ENCODE measurements at regions not wholly inside any gene's neighbourhood (a gene's known extent, or its start where the extent isn't known, plus 50 kb on each side); places are given as distances from the start of the nearest gene placed in this dataset.

- no peak for TF ChIP-seq CTCF (IDR thresholded peaks at IDR 0.05)
Observed at GRCh38 chr22:22040908-22041307, 58.3 kb upstream of the TOP3B start.

GRCh38 chr22:22040472-22040871 lies 57.9 kb upstream of the TOP3B start:
- TF ChIP-seq CTCF (IDR thresholded peaks at IDR 0.05) = no peak

DNA sequence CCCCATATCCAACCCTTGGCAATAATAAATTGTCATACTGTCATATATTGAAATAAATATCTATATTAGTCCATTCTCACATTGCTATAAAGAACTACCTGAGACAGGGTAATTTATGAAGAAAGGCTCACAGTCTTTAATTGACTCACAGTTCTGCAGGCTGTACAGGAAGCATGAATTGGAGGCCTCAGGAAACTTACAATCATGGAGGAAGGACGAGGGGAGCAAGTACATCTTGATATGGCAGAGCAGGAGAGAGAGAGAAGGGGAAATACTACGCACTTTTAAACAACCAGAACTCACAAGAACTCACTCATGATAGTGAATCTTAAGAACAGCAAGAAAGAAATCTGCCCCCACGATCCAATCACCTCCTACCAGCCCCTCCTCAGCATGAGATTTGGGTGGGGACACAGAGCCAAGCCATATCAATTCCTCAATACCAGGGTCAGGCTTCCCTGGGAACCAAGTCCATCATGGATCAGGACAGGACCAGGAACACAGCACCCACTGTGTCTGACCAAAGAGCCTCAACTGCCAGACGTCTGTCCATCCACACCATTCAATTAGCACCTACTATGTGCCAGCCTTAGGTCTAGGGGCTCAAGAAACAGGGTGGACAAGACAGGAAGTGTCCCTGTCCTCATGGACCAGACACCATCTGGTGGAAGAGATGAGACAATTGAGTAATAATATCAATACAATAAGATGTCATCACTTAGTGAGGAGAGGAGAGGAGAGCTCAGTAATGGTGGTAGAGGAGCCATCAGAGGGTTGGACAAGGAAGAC lies 56.9 kb upstream of the TOP3B start:
- no peak for TF ChIP-seq CTCF (IDR thresholded peaks at IDR 0.05)

GRCh38 chr22:22038178-22038880 lies 55.7 kb upstream of the TOP3B start:
- TF ChIP-seq CTCF (IDR thresholded peaks at IDR 0.05) = no peak

DNA sequence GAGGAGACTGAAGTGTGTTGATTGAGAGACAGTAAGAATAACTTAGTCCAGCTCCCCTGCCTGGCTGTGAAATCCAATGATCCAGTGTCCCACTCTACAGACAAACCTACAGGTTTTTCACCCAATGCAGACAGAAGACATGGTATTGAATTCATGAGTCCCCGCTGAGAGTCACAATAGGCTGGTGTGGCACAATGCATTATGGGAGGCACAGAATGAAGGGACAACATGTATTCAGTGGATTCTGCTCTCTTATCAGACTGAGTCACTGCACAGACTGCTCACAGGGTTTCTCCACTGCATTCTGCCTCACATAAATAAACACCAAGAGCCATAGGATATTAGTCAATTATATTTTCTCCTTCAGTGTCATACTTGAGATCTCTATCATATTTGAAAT lies 55.2 kb upstream of the TOP3B start:
- no peak for TF ChIP-seq CTCF (IDR thresholded peaks at IDR 0.05)

GRCh38 chr22:22037229-22037628 lies 54.6 kb upstream of the TOP3B start:
- no peak for TF ChIP-seq CTCF (IDR thresholded peaks at IDR 0.05)

DNA sequence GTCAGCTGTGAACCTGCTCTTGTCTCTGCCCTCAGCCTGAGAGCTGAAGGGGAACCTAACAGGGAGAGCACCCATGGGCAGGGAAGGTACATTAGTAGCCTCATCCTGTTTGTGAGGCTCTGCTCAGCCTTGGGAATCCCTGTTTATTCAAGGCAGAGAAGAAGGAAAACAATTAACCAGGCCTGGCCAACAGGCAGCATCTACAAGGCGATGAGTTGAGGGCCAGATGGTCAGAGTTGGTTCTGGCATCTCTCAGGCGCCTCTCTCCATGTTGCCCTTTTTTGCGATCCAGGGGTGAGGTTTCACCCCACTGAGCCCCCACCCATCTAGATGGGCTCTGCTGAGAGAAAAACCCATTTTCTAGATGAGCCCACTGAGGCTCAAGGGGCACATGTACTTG lies 54.0 kb upstream of the TOP3B start:
- no peak for TF ChIP-seq CTCF (IDR thresholded peaks at IDR 0.05)

Data from LNCAP (cell line).